ENCODE measurements at regions not wholly inside any gene's neighbourhood (a gene's known extent, or its start where the extent isn't known, plus 50 kb on each side); places are given as distances from the start of the nearest gene placed in this dataset.
"Not testable (repeated sequence)": the region's sequence is repeated elsewhere in the genome, so short reads cannot be mapped to it uniquely, and the experiment has no call there.

- Histone ChIP-seq H3K36me3 (ENCODE audit: insufficient read depth, low read length) (no peaks in the 10 kb centered on the region), H3K4me3 (ENCODE audit: low read depth in 1 of 2, low read length in 2 of 2) (no peak overlapping the region), H3K27me3 (ENCODE audit: control insufficient read depth in 1 of 2, insufficient read depth in 2 of 2, low read length in 2 of 2) (no peaks in the 10 kb centered on the region), H3K9me3 (ENCODE audit: low read length) (no peaks in the 10 kb centered on the region), H3K9ac (ENCODE audit: low read length) (no peak overlapping the region), H3K4me1 (ENCODE audit: insufficient read depth, low read length) (no peaks in the 10 kb centered on the region), H3K27ac (ENCODE audit: low read depth, low read length) (no peak overlapping the region)
Measured at GRCh38 chr7:153696242-153696641, 356.0 kb upstream of the DPP6 start.

GRCh38 chr7:153698046-153698445 lies 354.2 kb upstream of the DPP6 start:
- H3K9ac ChIP-seq (ENCODE audit: low read length) = no peak overlapping the region
- H3K27ac ChIP-seq (ENCODE audit: low read depth, low read length) = no peak overlapping the region
- H3K9me3 ChIP-seq (ENCODE audit: low read length) = no peaks in the 10 kb centered on the region
- no peaks in the 10 kb centered on the region for H3K4me1 ChIP-seq (ENCODE audit: insufficient read depth, low read length)
- no peaks in the 10 kb centered on the region for H3K27me3 ChIP-seq (ENCODE audit: control insufficient read depth in 1 of 2, insufficient read depth in 2 of 2, low read length in 2 of 2)
- no peak overlapping the region for H3K4me3 ChIP-seq (ENCODE audit: low read depth in 1 of 2, low read length in 2 of 2)
- no peaks in the 10 kb centered on the region for H3K36me3 ChIP-seq (ENCODE audit: insufficient read depth, low read length)

DNA sequence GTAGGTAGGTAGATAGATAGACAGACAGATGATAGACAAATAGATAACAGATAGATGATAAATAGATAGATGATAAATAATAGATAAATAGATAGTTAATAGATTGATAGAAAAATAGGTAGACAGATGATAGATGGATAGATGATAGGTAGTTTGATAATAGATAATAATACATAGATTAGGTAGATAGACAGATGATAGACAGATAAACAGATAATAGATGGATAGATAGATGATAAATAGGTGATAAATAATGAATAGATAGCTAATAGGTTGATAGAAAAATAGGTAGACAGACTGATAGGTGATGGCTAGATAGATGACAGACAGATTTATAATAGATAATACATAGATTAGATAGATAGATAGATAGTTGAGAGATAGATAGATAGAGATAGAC lies 350.5 kb upstream of the DPP6 start:
- Histone ChIP-seq H3K9me3 (ENCODE audit: low read length) (no peaks in the 10 kb centered on the region), H3K27ac (ENCODE audit: low read depth, low read length) (no peak overlapping the region), H3K36me3 (ENCODE audit: insufficient read depth, low read length) (no peaks in the 10 kb centered on the region), H3K27me3 (ENCODE audit: control insufficient read depth in 1 of 2, insufficient read depth in 2 of 2, low read length in 2 of 2) (no peaks in the 10 kb centered on the region), H3K9ac (ENCODE audit: low read length) (no peak overlapping the region), H3K4me1 (ENCODE audit: insufficient read depth, low read length) (no peaks in the 10 kb centered on the region), H3K4me3 (ENCODE audit: low read depth in 1 of 2, low read length in 2 of 2) (no peak overlapping the region)

DNA sequence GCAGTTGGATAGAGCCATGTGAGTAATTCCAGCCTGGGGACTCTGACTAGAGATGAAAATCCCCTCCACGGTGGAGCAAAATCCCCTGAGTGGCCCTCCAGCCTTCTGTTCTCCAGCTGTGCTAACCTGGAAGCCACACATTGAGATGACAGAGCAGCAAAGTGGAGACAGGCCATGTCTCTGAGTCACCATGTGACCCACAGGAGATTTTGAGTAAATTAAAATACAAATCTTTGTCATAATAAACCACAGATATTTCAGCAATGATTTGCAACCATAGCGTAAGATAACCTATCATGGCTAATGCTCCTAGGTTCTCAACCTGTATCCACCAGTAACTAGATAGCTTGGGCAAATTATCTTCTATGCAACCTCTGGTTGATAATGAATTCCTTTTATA lies 328.3 kb upstream of the DPP6 start:
- not testable (repeated sequence) for H3K4me3 ChIP-seq (ENCODE audit: low read depth in 1 of 2, low read length in 2 of 2); H3K27ac ChIP-seq (ENCODE audit: low read depth, low read length); H3K27me3 ChIP-seq (ENCODE audit: control insufficient read depth in 1 of 2, insufficient read depth in 2 of 2, low read length in 2 of 2); H3K36me3 ChIP-seq (ENCODE audit: insufficient read depth, low read length); H3K9me3 ChIP-seq (ENCODE audit: low read length); H3K9ac ChIP-seq (ENCODE audit: low read length); H3K4me1 ChIP-seq (ENCODE audit: insufficient read depth, low read length)

GRCh38 chr7:153731504-153731903 lies 320.7 kb upstream of the DPP6 start:
- not testable (repeated sequence) for H3K27me3 ChIP-seq (ENCODE audit: control insufficient read depth in 1 of 2, insufficient read depth in 2 of 2, low read length in 2 of 2); H3K36me3 ChIP-seq (ENCODE audit: insufficient read depth, low read length); H3K9me3 ChIP-seq (ENCODE audit: low read length); H3K27ac ChIP-seq (ENCODE audit: low read depth, low read length); H3K4me3 ChIP-seq (ENCODE audit: low read depth in 1 of 2, low read length in 2 of 2); H3K4me1 ChIP-seq (ENCODE audit: insufficient read depth, low read length); H3K9ac ChIP-seq (ENCODE audit: low read length)

- H3K27me3 ChIP-seq (ENCODE audit: control insufficient read depth in 1 of 2, insufficient read depth in 2 of 2, low read length in 2 of 2); H3K9me3 ChIP-seq (ENCODE audit: low read length); H3K4me3 ChIP-seq (ENCODE audit: low read depth in 1 of 2, low read length in 2 of 2); H3K36me3 ChIP-seq (ENCODE audit: insufficient read depth, low read length); H3K9ac ChIP-seq (ENCODE audit: low read length); H3K27ac ChIP-seq (ENCODE audit: low read depth, low read length); H3K4me1 ChIP-seq (ENCODE audit: insufficient read depth, low read length): not testable (repeated sequence)
Measured at GRCh38 chr7:153743434-153743833, 308.8 kb upstream of the DPP6 start.

DNA sequence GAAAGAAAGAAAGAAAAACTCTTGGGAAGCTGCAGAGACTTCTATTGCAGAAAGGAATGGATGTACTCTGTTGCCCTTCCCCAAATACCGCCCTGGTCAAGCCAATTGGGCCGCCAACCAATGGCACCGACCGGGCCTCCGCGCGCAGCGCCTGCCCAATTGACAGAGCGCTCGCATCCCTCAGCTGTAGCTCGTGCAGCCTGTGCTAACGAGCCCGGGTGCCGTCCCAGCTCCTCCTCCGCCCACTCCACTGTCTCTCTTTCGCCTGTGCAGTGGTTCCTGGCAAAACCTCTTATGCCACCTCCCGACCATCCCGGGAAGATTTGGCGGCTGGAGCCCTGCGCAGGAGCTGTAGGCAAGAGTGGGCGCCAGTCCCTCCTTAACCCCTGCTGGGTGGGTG lies 304.2 kb upstream of the DPP6 start:
- not testable (repeated sequence) for H3K36me3 ChIP-seq (ENCODE audit: insufficient read depth, low read length)

DNA sequence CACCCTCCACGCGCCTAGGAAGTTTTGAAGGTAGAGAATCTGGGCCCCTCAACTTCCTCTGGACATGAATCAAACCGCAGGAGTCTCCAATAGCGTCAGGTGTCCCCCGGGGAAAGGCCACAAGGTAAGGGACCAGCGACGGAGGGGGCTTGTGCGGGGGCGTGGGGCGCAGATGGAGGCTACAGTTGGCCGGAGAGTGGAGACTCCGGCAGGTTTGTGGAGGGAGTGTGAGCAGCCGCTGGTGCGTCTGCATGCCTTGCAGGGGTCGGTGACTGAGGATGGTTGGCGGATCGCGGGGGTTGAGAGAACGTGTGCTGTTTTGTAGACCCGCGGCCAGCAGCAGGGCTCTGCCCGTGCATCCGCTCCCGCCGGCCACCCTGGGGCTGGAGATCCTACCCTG lies 303.3 kb upstream of the DPP6 start:
- H3K9ac ChIP-seq (ENCODE audit: low read length); H3K27ac ChIP-seq (ENCODE audit: low read depth, low read length); H3K27me3 ChIP-seq (ENCODE audit: control insufficient read depth in 1 of 2, insufficient read depth in 2 of 2, low read length in 2 of 2); H3K36me3 ChIP-seq (ENCODE audit: insufficient read depth, low read length); H3K9me3 ChIP-seq (ENCODE audit: low read length); H3K4me1 ChIP-seq (ENCODE audit: insufficient read depth, low read length): not testable (repeated sequence)
- H3K4me3 ChIP-seq (ENCODE audit: low read depth in 1 of 2, low read length in 2 of 2) = peak overlapping the region; percentile 27

More for the DNA sequence above, 304.2 kb upstream of the DPP6 start:
- not testable (repeated sequence) for H3K4me1 ChIP-seq (ENCODE audit: insufficient read depth, low read length); H3K27ac ChIP-seq (ENCODE audit: low read depth, low read length); H3K9ac ChIP-seq (ENCODE audit: low read length); H3K9me3 ChIP-seq (ENCODE audit: low read length); H3K27me3 ChIP-seq (ENCODE audit: control insufficient read depth in 1 of 2, insufficient read depth in 2 of 2, low read length in 2 of 2); H3K4me3 ChIP-seq (ENCODE audit: low read depth in 1 of 2, low read length in 2 of 2)

- not testable (repeated sequence) for H3K4me1 ChIP-seq (ENCODE audit: insufficient read depth, low read length); H3K27me3 ChIP-seq (ENCODE audit: control insufficient read depth in 1 of 2, insufficient read depth in 2 of 2, low read length in 2 of 2); H3K4me3 ChIP-seq (ENCODE audit: low read depth in 1 of 2, low read length in 2 of 2); H3K9me3 ChIP-seq (ENCODE audit: low read length); H3K27ac ChIP-seq (ENCODE audit: low read depth, low read length); H3K36me3 ChIP-seq (ENCODE audit: insufficient read depth, low read length); H3K9ac ChIP-seq (ENCODE audit: low read length)
Measured at GRCh38 chr7:153765869-153766268, 286.3 kb upstream of the DPP6 start.

DNA sequence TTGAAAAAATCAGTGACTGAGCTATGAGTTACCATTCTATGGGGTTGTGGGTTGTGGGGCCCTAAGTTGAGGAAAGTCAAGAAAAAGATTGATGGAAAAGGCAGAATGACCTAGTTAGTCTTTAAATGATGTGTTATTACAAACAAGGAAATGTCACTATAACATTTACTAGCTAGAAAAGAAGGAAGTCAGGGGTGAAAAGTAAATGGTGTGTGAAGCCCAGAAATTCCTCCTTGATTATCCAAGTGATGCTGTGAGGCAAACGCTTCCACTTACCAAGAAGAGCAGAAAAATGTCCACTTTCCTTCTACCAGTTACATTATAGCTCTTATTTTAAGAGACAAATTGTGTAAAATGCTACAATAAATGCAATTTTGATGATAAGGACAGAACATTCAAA lies 285.3 kb upstream of the DPP6 start:
- H3K9ac ChIP-seq (ENCODE audit: low read length); H3K36me3 ChIP-seq (ENCODE audit: insufficient read depth, low read length); H3K9me3 ChIP-seq (ENCODE audit: low read length); H3K27me3 ChIP-seq (ENCODE audit: control insufficient read depth in 1 of 2, insufficient read depth in 2 of 2, low read length in 2 of 2); H3K4me1 ChIP-seq (ENCODE audit: insufficient read depth, low read length); H3K4me3 ChIP-seq (ENCODE audit: low read depth in 1 of 2, low read length in 2 of 2); H3K27ac ChIP-seq (ENCODE audit: low read depth, low read length): not testable (repeated sequence)

- no peak overlapping the region for H3K4me3 ChIP-seq (ENCODE audit: low read depth in 1 of 2, low read length in 2 of 2)
- H3K36me3 ChIP-seq (ENCODE audit: insufficient read depth, low read length) = no peaks in the 10 kb centered on the region
Measured at GRCh38 chr7:153772966-153773365, 279.2 kb upstream of the DPP6 start.

DNA sequence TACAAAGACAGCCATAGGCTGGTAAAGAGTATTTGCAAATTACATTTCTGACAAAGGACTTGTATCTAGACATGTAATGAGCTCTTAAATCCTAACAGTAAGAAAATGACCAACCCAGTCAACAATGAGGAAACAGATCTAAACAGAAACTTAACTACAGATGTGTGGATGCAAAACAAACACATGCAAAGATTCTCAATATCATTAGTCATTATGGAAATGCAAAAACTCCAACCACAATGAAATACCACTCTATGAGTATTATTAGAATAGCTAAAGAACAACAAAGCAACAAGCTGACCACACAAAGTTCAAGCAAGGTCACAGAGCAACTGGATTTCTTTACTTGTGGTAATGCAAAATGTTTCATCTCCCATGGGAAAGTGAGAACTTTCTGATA lies 275.3 kb upstream of the DPP6 start:
- not testable (repeated sequence) for H3K36me3 ChIP-seq (ENCODE audit: insufficient read depth, low read length)

More at GRCh38 chr7:153772966-153773365, 279.2 kb upstream of the DPP6 start:
- Histone ChIP-seq H3K9ac (ENCODE audit: low read length) (no peak overlapping the region), H3K27me3 (ENCODE audit: control insufficient read depth in 1 of 2, insufficient read depth in 2 of 2, low read length in 2 of 2) (no peaks in the 10 kb centered on the region), H3K27ac (ENCODE audit: low read depth, low read length) (no peak overlapping the region), H3K9me3 (ENCODE audit: low read length) (no peaks in the 10 kb centered on the region), H3K4me1 (ENCODE audit: insufficient read depth, low read length) (no peaks in the 10 kb centered on the region)

DNA sequence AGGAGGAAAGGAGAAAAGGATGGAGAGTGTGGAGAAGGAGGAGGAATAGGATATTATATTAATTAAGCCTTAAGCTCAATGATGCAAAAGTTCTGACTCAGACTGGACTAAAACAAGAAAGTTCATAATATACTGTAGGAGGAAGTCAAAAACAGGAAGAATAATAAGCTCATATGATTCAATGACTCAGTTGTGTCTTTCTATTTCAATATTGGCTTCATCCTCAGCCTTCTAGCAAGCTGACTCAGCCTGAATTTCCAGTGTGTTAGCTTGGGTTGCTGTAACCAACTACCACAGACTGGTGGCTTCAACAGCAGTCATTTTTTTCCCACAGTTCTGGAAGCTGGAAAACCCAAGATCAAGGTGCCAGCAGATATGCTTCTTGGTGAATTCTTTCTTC lies 254.8 kb upstream of the DPP6 start:
- not testable (repeated sequence) for H3K4me3 ChIP-seq (ENCODE audit: low read depth in 1 of 2, low read length in 2 of 2); H3K27me3 ChIP-seq (ENCODE audit: control insufficient read depth in 1 of 2, insufficient read depth in 2 of 2, low read length in 2 of 2); H3K4me1 ChIP-seq (ENCODE audit: insufficient read depth, low read length); H3K27ac ChIP-seq (ENCODE audit: low read depth, low read length); H3K9ac ChIP-seq (ENCODE audit: low read length); H3K36me3 ChIP-seq (ENCODE audit: insufficient read depth, low read length); H3K9me3 ChIP-seq (ENCODE audit: low read length)

More for the DNA sequence above, 275.3 kb upstream of the DPP6 start:
- H3K4me1 ChIP-seq (ENCODE audit: insufficient read depth, low read length); H3K4me3 ChIP-seq (ENCODE audit: low read depth in 1 of 2, low read length in 2 of 2); H3K27me3 ChIP-seq (ENCODE audit: control insufficient read depth in 1 of 2, insufficient read depth in 2 of 2, low read length in 2 of 2); H3K27ac ChIP-seq (ENCODE audit: low read depth, low read length); H3K9me3 ChIP-seq (ENCODE audit: low read length); H3K9ac ChIP-seq (ENCODE audit: low read length): not testable (repeated sequence)
